Heart left ventricle (tissue), 16 donors: ENCODE measurements at regions not wholly inside any gene's neighbourhood (a gene's known extent, or its start where the extent isn't known, plus 50 kb on each side); places are given as distances from the start of the nearest gene placed in this dataset.
A peak's percentile ranks its signal among the peaks of the same experiment; 100 is the strongest.

ENCODE experiments used
- ATAC-seq, 4 donors: fragments of 200-7000 bp; cut with Tn5 transposase; one replicate each; pipeline ENCODE4 v1.9.1; 2020 to 2022; ENCODE audit warnings: moderate library complexity in 4 of 4, mild to moderate bottlenecking in 3 of 4, moderate number of reproducible peaks in 1 of 4
- DNase-seq, 5 donors: peaks; one replicate each; pipeline ENCODE4 v3.0.0-alpha.2; 2020
- H3K27ac ChIP-seq, 12 donors: fragments of 200-600 bp; sonication (generic) in 4 of 12; one replicate each; pipeline versions ENCODE4 v1.5.0 to v1.8.0; 2016 to 2022; ENCODE audit warnings: mild to moderate bottlenecking in 2 of 12
- H3K27me3 ChIP-seq, 9 donors: fragments of 200-600 bp; sonication (generic) in 2 of 9; one replicate each; pipeline versions ENCODE4 v1.5.1 to v1.8.0; 2016 to 2022; ENCODE audit warnings: mild to moderate bottlenecking in 3 of 9
- H3K36me3 ChIP-seq, 9 donors: fragments of 200-600 bp; sonication (generic) in 2 of 9; one replicate each; pipeline versions ENCODE4 v1.5.0 to v1.8.0; 2018 to 2022; ENCODE audit warnings: mild to moderate bottlenecking in 2 of 9
- H3K4me1 ChIP-seq, 12 donors: fragments of 200-600 bp; sonication (generic) in 4 of 12; one replicate each; pipeline versions ENCODE4 v1.5.0 to v1.8.0; 2016 to 2022; ENCODE audit warnings: mild to moderate bottlenecking in 3 of 12
- H3K4me3 ChIP-seq, 12 donors: fragments of 200-600 bp; sonication (generic) in 4 of 12; one replicate each; pipeline versions ENCODE4 v1.5.0 to v1.8.0; 2017 to 2022; ENCODE audit warnings: mild to moderate bottlenecking in 9 of 12, moderate library complexity in 4 of 12
- H3K9me3 ChIP-seq, 12 donors: fragments of 200-600 bp; sonication (generic) in 4 of 12; one replicate each; pipeline versions ENCODE4 v1.5.0 to v1.8.0; 2016 to 2022; ENCODE audit warnings: mild to moderate bottlenecking in 1 of 12
- CTCF ChIP-seq, 12 donors: fragments of 200-600 bp; sonication (generic) in 4 of 12; IDR thresholded peaks; one replicate each; pipeline versions ENCODE4 v1.5.0 to v1.8.0; 2018 to 2022; ENCODE audit warnings: antibody characterized with exemption in 12 of 12, mild to moderate bottlenecking in 5 of 12
- POLR2A ChIP-seq, 2 donors: fragments of 450-650 bp; IDR thresholded peaks; one replicate each; pipeline ENCODE4 v1.6.1; 2017; ENCODE audit warnings: antibody characterized with exemption in 2 of 2, mild to moderate bottlenecking in 2 of 2, moderate library complexity in 2 of 2
- WGBS, 4 donors: extraction: QIAGEN DNeasy Blood & Tissue Kit in 2 of 4; methylation state at CpG; one replicate each; pipeline versions ENCODE4 v1.1.5 to v1.1.7; 2013 to 2018; 5-methylcytosine and 5-hydroxymethylcytosine counted together
- intact Hi-C, 10 donors: fragments of 100-400 bp; cut with DNase I; formaldehyde crosslinking; loops; one replicate each; pipeline versions ENCODE4 v1.11.1 to v1.14.2; 2022
- donor health status: ischemic (EF 13 %, LVEDD 7.1; RV severe dilation, severe dysfunction).
- donor health status: healthy with polysubstance abuse.
- donor health status: DM: no; HTN: yes; CAD: no.
- donor health status: DM: no; HTN: no; CAD: no.
- donor health status: ischemic (EF 25% LVEDD 6.9; RV normal size, moderate dysfunction).
- donor health status: ischemic (EF 25% LVEDD 5.7; RV mildly dilated, moderate dysfunction).
- donor health status: healthy.
- donor health status: DM: yes; HTN: yes; CAD: no.
- donor health status: ischemic (EF 35%, LVEDD 5.7; RV mildly dilated, moderate dysfunction).
- donor health status: nonischemic (EF 11% LVEDD 7.7; RV severe dilation, severe dysfunction).
- donor health status: DM: yes; HTN: yes; CAD: no.
- donor health status: PGD.
- donor health status: ischemic (EF 29% LVEDD 5.4; RV normal size, mild dysfunction).
- donor health status: nonischemic (EF 23%, LVEDD 6.1; RV moderate dilation, normal function).

- H3K4me3 ChIP-seq = no peak overlapping the region
- no peak for DNase-seq
- 96 to 98% (median 96%) methylated on average over 3 of the region's 3 CpGs for WGBS, 4 donors
- TF ChIP-seq POLR2A (IDR thresholded peaks at IDR 0.05) (no peak), CTCF (IDR thresholded peaks at IDR 0.05) (no peak)
- peaks cover 0 to 28% (median 17%) of the 10 kb centered on the region in 12 donors for H3K4me1 ChIP-seq
- no peak for ATAC-seq
- H3K27ac ChIP-seq = peak overlapping the region in 7 of 12 donors; percentile 28 to 70 (median 55)
- intact Hi-C loops = no loop called here
- peaks cover 0 to 4% (median 0%) of the 10 kb centered on the region in 9 donors for H3K36me3 ChIP-seq
- H3K27me3 ChIP-seq = no peaks in the 10 kb centered on the region
- H3K9me3 ChIP-seq = no peaks in the 10 kb centered on the region
These were observed 202.9 kb downstream of the RAB11FIP4 start for GRCh38 chr17:31594416-31594815.

GRCh38 chr17:31593806-31594205, 202.3 kb downstream of the RAB11FIP4 start:
- Histone ChIP-seq H3K36me3 (peaks cover 0 to 4% (median 0%) of the 10 kb centered on the region in 9 donors), H3K27ac (peak overlapping the region in 9 of 12 donors; percentile 28 to 70 (median 55)), H3K9me3 (no peaks in the 10 kb centered on the region), H3K4me1 (peaks cover 0 to 28% (median 17%) of the 10 kb centered on the region in 12 donors), H3K4me3 (no peak overlapping the region), H3K27me3 (no peaks in the 10 kb centered on the region)
- 52 to 73% (median 64%) methylated on average over 6 to 7 of the region's 7 CpGs for WGBS, 4 donors
- ATAC-seq (peak; percentile 12 to 75 (median 52)), DNase-seq (peak in 4 of 5 donors; percentile 40 to 56 (median 50))
- intact Hi-C loops = no loop called here
- no peak for TF ChIP-seq POLR2A (IDR thresholded peaks at IDR 0.05)

GRCh38 chr17:31591924-31592323, 200.4 kb downstream of the RAB11FIP4 start:
- Histone ChIP-seq H3K36me3 (peaks cover 0 to 4% (median 0%) of the 10 kb centered on the region in 9 donors), H3K4me1 (peaks cover 0 to 24% (median 16%) of the 10 kb centered on the region in 12 donors), H3K27ac (no peak overlapping the region), H3K27me3 (no peaks in the 10 kb centered on the region), H3K4me3 (no peak overlapping the region), H3K9me3 (no peaks in the 10 kb centered on the region)
- no peak for TF ChIP-seq POLR2A (IDR thresholded peaks at IDR 0.05)
- TF ChIP-seq CTCF (IDR thresholded peaks at IDR 0.05) = no peak
- intact Hi-C loops = no loop called here
- ATAC-seq (no peak), DNase-seq (no peak)
- WGBS, 4 donors = 94 to 100% (median 96%) methylated on average over 2 of the region's 2 CpGs

GRCh38 chr17:31588512-31588911, 197.0 kb downstream of the RAB11FIP4 start:
- WGBS, 4 donors = 77 to 88% (median 84%) methylated on average over 3 to 4 of the region's 4 CpGs

More at GRCh38 chr17:31588512-31588911, 197.0 kb downstream of the RAB11FIP4 start:
- no peaks in the 10 kb centered on the region for H3K27me3 ChIP-seq
- intact Hi-C loops = loop anchor here in 2 of 10 donors (10.0 kb wide), 1 partner anchor 106 kb away; no protein-coding TSS in a partner anchor
- no peaks in the 10 kb centered on the region for H3K9me3 ChIP-seq
- TF ChIP-seq POLR2A (IDR thresholded peaks at IDR 0.05) = no peak
- no peak for TF ChIP-seq CTCF (IDR thresholded peaks at IDR 0.05)
- DNase-seq = no peak
- H3K4me3 ChIP-seq = no peak overlapping the region
- H3K27ac ChIP-seq = no peak overlapping the region
- ATAC-seq = no peak
- peaks cover 0 to 14% (median 0%) of the 10 kb centered on the region in 12 donors for H3K4me1 ChIP-seq
- peaks cover 0 to 4% (median 0%) of the 10 kb centered on the region in 9 donors for H3K36me3 ChIP-seq
